ENCODE measurements at regions not wholly inside any gene's neighbourhood (a gene's known extent, or its start where the extent isn't known, plus 50 kb on each side); places are given as distances from the start of the nearest gene placed in this dataset.
"Not testable (repeated sequence)": the region's sequence is repeated elsewhere in the genome, so short reads cannot be mapped to it uniquely, and the experiment has no call there.

DNA sequence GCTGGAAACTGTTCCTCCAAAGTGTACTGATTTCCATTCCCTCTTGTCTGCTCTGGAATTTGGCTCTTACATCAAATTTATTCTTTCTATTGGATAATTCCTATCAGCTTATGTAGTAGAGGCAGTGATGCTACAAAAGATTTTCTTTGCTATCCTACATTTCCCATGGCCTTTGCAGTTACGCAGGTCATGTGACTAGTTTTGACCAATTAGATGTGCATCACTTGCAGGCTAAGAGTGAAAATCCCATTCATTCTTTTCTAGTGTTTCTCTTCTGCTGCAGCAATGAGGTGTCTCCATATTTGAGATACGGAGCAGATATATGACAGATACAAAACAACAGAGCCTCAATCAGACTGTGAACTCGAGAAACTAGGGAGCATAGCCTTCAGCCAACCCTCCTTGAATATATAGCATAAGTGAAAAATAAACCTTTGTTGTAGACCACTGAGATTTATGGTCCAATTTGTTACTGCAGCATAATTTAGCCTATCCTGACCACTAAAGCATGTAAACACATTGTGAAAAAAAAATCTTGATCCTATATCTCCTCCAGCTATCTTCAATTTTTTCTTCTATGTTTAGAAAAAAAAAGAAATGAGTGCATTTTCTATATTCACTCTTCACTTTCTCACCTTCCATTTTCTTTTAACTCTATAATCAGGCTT, 102.0 kb downstream of the HNMT start:
- DNase-seq = no peak

DNA sequence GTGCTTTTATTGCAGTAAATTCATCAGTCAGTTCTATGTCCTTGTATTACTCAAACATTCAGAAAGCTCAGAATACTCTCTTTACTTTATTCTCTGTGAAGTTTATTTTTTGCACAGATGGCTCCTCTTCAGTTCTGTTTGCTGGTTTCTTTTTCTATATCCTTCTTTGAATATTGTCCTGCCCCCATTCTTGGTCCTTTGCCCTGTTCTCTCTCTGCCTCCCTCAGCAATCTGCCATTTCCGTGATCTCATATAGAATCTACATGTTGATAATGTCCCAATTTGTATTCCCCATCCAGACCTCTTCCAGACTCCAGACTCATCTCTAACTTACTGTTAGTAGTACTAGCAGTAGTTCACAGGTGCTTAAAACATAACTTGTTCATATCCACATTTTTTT, 102.6 kb downstream of the HNMT start:
- no peak for DNase-seq

DNA sequence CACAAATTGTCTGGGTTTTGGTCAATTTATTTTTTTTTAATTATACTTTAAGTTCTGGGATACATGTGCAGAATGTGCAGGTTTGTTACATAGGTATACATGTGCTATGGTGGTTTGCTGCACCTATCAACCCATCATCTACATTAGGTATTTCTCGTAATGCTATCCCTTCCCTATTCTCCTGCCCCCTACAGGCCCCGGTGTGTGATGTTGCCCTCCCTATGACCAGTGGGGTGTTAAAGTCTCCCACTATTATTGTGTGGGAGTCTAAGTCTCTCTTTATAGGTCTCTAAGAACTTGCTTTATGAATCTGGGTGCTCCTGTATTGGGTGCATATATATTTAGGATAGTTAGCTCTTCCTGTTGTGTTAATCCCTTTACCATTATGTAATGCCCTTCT, 104.4 kb downstream of the HNMT start:
- DNase-seq = not testable (repeated sequence)

DNA sequence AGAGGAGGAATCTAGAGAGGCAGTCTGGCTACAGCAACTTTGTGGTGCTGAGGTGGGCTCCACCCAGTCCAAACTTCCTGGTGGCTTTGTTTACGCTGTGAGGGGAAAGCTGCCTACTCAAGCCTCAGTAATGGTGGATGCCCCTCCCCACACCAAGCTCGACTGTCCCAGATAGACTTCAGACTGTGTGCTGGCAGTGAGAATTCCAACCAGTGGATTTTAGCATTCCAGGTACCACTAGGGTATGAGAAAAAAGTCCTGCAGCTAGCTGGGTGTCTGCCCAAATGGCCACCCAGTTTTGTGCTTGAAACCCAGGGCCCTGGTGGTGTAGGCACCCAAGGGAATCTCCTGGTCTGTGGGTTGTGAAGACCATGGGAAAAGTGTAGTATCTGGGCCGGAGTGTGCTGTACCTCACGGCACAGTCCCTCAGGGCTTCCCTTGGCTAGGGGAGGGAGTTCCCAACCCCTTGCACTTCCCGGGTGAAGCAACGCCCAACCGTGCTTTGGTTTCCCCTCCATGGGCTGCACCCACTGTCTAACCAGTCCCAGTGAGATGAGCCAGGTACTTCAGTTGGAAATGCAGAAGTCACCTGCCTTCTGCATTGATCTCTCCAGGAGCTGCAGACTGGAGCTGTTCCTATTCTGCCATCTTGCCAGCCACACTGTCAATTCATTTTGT, 106.9 kb downstream of the HNMT start:
- not testable (repeated sequence) for DNase-seq

DNA sequence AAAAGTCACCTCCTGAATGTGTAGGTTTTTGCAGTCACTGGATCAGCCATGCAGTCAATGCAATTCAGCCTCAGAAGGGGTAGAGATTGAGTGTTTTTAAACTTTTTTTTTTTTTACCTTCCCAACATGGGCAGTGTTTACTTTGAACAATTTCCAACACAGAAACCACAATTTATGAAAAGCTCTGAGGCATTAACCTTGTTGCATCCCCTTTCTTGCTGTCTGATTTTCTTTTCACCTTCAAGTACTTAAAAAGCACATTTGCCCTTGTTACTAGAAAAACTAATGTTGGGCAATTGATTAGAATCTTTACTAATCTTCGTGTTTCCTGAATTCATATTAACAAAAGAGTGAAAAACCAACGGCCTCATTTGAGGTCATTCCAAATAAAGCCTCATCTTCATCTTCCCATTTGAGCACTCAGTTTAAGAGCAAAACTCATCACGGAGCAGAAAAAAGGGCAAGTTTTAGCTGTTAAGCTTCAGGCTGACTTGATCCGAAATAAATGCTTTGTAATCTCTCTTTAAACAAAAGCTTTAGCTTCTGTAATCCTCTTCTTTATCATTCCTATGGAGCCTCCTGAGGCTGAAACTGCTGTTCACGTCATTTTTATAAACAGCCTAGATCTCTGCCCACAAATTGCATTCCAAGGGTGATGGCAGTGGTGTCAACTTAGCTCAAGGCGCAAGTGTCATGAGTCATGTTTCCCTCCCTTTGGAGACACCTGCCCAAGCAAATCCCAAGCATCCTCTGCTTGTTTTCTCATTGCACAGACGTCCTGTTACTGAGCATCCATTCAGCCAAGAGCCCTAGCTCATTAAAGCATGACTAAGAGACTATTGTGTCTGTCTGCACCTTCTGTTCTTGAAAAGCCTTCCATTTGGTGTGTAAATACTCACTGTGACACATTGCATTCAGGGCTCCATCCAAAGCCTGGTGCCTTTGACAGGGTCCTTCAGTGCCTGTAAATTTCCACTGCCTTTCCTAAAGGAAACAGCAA, 107.7 kb downstream of the HNMT start:
- DNase-seq = peak; percentile 60

DNA sequence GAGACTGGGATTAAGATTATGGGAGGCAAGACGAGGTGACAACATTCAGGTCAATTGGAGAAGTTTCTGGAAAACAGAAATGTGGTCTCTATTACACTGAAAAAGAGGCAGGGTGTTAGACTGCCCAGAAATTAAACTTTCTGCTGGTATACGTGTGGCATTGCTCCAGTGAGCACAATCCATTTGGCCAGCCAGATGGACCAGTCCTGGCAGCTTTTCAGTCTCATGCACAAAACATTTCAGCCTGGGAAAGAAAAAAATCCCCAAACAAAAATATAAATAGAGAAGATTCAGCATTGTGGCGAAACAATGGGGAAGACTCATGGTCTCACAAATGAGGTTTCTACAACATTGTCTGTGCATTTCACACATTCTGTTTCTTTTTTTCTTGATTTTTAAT, 113.9 kb downstream of the HNMT start:
- DNase-seq = no peak

DNA sequence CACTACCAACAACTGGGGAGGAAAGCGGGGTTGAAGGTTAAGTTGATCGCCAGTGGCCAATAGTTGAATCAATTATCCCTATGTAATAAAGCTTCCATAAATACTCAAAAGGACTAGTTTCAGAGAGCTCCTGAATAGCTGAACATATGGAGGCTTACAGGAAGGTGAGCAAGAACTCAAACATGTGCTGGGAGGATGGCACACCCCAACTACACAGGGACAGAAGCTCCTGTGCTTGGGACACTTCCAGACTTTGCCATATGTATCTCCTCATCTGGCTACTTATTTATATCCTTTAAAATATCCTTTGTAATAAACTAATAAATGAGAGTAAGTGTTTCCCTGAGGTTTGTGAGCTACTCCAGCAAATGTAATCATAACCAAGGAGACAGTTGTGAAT, 115.7 kb downstream of the HNMT start:
- DNase-seq = no peak

DNA sequence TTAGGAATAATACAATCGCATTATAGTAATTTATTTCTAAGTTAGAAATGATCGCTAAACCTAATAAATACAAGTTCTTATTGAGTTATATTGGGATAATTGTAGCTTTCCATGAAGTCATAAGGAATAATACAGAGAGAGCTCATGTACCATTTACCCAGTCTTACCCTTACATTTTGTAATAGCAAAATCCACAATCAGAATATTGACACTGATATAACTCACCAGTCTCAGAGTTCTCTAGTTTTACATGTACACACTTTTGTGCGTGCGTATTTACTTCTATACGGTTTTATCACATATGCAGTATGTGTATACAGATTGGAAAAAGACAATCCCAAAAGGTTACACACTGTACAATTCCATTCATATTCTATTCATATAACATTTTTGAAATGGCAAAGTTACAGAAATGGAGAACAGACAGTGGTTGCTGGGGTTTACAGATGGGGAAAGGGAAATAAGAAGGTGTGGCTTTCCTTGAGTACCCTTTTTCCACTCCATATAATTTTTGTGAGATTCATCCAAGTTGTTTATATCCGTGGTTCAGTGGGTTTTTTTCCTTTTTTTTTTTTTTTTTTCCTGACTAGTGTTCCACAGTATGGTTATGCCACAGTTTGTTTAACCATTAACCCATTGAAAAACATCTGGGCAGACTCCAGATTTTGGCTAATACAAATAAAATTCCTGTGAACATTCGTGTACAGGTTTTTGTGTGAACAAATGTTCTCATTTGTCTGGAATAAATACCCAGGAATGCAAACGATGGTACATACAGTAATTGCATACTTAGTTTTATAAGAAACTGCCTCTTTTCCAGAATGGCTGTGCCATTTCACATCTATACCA, 117.2 kb downstream of the HNMT start:
- DNase-seq = no peak

DNA sequence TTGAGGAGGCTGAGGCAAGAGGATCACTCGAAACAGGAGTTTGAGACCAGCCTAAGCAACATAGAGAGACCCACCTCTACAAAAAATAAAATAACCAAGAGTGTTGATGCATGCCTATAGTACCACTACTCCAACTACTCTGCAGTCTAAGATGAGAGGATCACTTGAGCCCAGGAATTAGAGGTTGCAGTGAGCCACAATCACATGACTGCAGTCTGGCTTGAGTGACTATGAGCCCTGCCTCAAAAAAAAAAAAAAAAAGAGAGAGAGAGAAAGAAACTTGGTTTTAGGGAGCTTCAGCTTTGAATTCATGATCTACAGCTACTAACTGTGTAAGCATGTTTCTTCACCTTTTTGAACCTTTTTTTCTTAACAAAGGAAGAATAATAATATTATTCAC, 119.9 kb downstream of the HNMT start:
- peak; percentile 24 for DNase-seq

DNA sequence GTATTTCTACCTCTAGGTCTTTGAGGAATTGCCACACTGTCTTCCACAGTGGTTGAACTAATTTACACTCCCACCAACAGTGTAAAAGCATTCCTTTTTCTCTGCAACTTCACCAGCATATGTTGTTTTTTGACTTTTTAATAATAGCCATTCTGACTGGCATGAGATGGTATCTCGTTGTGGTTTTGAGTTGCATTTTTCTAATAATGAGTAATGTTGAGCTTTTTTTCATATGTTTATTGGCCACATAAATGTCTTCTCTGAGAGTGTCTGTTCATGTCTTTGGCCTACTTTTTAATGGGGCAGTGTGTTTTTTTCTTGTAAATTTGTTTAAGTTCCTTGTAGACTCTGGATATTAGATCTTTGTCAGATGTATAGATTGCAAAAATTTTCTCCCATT, 121.2 kb downstream of the HNMT start:
- peak; percentile 58 for DNase-seq

DNA sequence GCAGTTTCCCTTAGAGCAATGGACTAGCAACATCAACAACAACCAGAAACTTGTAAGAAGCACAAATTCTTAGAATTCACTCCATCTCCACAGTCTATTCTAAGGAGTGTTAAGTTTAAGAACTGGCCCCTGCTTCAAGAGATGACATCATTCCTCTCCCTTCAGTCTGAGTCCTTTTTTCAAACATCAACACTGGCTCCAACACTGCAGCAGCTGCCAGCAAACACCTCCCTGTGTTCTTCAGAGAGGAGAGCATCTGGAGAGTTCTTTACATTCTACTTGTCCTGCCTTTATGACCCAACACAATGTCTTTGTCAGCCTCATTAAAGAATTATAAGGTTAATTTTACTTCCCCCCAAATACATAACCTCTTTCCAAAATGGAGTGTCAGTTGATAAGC, 122.3 kb downstream of the HNMT start:
- peak; percentile 25 for DNase-seq

DNA sequence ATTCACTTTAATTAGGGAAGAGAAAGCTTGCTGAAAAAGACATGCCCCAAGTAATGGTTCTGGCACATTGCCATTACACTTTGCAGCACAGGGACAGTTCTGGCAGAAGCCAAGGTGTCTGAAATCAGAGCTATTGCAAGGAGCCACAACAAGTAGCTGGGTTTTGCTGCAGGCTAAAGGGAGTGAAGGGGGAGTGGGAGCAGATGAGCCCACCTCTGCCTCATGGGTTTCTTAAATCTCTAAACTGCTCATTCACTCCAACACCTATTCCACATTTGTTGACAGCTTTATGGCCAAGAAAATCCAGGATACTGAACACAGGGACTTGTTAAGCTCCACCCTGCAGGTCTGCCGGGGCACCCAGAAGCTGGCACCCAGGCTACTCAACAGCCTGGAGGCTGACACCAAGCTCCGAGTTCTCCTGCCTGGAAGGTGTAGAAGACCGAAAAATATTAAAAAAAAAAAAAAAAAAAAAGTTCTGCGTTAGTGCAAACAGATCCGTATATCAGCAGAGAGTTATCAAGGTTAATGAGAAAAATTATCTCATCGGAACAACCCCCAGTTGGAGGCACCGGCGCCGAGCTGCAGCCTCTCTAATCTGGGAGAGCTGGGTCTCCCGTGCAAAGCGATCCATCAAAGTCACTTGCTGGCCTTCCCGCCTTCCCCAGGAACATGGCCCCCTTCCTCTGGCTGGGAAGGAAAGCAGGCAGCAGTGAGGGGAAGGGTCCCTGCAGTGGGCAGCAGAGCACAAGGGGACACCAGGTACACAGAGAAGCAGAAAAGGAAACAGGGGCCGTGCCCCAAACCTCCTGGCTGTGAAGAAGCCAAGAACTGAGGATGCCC, 123.7 kb downstream of the HNMT start:
- no peak for DNase-seq

DNA sequence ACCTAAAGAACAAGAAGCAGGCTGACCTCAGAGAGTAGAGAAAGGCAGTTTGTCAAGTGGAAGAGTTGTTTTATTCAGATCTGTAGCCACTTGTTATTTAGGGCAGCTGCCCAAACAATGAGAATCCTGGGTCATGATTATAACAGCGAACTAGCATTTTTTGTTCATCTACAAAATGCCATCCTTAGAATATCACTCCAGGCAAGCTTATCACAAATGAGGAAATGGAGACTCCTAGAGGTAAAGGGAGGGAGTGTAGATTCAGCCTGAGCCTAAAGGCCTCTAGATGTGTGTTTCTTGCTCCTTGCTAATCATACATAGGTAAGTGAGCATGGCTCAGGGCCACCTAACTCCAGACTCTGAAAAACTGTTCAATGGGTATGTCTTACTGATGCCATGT, 126.1 kb downstream of the HNMT start:
- peak; percentile 44 for DNase-seq

DNA sequence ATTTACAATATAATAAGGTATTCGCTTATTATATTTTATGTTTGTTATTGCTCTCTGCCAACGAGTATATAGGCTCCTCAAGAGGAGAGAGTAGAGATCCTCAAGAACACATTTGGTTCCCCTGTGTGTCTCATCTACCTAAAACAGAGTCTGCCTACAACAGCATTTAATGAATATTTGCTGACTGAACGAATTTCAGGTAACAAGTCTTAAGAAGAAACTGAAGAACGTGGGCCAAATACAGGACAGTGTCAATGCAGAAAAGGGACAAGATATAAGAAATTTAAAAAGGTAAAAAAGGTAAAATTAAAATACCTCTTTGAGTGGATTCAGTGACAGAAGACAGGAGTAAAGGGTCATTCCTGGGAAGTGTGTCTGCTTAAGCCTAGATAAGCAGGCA, 129.2 kb downstream of the HNMT start:
- no peak for DNase-seq

DNA sequence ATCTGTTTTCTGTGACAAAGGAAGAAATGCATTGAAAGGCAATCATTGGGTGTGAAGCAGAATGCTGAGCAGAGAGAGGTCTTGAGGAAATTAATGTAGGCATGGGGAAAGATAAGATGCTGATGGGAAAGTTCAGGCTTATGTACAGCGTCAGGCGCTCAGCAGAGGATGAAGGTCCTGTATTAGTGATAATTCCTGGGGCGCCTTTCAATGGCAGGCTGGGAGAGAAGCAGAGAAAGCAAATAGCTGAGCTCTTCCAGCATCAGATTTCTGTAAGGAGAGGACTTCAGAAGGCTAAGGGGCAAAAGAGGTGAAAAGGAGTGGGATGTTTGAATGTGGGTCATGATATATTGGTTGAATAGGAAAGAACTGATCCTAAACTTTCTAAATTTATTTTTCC, 129.8 kb downstream of the HNMT start:
- no peak for DNase-seq

DNA sequence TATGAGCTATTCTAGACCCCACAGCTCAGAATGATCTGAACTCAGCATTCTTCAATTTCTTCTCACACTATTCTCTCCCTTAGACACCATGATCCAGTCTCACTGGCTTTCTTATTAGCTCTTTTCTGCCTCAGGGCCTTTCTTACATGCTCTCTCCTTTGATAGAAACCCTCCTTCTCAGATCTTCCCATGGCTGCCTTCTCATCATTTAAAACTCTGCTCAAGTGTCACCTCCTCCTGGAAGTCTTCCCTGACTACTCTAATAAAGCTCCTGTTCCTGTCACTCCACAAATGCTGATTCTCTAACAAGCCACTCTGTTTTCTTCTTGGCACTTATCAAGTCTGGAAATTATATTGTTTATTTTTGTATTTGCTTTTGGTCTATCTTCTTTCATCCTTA, 131.1 kb downstream of the HNMT start:
- DNase-seq = no peak

DNA sequence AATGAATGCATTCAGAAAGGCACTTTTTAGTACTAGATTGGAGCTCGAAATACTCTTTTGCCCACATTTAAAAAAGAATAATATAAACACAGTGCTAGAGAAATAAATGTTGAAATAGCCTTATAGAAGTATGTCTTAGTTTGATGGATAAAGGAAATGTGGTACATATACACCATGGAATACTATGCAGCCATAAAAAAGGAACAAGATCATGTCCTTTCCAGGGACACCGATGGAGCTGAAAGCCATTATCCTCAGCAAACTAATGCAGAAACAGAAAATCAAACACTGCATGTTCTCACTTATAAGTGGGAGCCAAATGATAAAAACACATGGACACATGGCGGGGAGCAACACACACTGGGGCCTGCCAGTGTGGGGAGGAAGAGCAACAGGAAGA, 135.0 kb downstream of the HNMT start:
- not testable (repeated sequence) for DNase-seq

DNA sequence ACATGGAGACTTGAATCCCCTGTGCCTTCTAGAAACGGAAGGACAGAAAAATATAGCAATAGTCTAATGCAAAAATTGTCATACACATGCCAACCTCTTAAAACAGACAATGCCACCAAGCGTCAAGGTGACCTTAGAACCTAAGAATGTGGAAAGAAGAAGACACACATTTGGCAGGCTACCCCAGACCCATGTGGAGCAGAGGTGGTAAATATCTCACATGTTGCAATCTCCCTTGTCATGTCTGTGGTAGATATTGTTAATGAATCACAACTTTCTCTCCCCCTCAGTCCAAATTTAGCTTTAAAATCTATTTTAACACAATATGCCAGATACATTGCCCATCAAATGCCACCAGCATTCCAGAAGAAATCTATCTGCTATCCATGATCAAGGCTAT, 137.4 kb downstream of the HNMT start:
- DNase-seq = no peak

DNA sequence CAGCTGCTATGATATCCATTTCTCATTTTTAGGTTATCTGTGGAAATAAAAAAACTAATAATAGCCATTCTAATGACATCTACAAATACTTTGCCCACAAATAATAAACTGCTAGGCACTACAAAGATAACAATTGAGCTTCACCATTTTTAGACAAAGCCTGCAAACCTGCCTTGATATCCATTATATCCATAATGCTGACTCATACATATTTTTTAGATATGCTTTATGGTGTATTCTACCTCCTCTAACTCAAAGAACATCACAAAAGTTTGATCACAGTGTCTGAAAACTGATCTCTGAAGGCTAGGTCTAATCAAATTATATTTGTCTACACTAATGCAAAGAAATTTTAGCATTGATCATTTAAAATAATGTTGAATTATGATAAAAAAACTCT, 138.4 kb downstream of the HNMT start:
- DNase-seq = no peak

DNA sequence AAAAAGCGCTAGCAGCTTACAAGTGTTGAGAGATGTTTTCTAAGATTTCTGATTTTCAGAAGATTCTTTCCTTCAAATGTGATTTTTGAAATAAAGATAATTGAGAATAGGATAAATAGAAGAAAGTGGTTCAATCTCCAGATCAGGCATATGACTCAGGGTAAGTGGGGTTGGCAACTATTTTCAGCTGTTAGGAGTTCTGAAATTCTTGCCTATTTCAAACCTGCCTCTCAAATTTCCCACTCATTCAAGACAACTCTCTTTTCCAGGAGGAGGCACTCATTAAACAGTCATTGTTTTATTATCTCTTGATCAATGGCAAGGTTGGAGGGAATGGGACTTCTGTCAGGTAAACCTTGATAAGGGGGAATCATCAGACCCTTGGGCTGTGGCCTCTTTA, 138.9 kb downstream of the HNMT start:
- DNase-seq = no peak

DNA sequence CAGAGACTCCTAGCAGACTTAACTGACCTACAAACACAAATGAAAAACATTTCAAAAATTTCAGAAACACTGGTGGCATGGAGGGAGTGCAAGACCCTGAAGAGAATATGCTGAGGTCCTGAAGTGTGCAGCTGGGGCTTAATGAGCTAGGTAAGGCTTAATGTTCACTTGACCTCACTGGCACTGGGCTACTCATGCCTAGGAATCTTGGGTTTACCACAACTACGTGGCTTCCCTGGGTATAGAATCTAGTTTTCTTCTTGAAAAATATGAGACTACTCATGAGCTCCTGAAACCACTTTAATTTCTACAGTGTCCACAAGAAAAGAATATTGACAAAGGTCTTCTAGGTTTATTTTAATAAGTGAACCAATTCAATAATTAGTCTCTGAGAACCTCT, 139.8 kb downstream of the HNMT start:
- DNase-seq = no peak

DNA sequence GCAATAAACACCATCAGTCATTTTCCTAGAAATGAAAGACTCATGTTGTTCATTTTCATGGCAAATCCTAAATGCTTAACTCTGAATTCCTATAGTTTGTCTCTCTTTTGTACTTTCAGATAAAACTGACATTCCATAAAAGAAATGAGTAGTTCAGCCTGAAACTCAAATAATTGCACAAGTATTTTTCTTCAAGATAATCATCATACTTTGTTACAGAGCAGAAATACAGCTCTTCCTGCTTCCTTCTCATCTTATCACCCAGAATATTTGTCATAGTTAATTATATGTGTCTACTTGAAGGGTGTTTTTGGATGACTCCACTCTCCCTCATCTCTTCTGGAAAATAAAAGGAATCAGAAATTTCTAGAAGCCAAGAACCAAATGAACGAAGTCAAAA, 141.1 kb downstream of the HNMT start:
- no peak for DNase-seq

All from HCEC 1CT (cell line).